ENCODE measurements at regions not wholly inside any gene's neighbourhood (a gene's known extent, or its start where the extent isn't known, plus 50 kb on each side); places are given as distances from the start of the nearest gene placed in this dataset.

DNA sequence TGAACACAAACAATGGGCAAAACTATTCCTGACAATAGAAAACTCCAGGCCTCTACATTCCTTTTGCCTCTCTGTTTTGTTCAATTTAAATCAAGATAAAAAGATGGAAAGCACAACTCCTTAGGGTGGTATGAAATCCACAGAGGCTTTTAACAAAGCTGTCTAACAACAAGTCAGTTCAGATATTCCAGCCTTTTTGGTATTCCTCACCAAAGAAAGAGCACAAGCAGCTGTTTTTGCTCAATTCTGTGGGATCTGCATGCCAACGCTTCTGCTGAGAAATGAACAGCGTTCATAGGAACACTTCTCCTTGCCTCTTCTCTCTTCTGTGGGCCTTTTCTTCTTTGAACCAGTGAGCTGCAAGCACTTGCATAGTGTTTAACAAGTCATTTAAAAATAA is 411.6 kb upstream of the TCF4 start:
- POLR2A ChIA-PET = no interaction called here
- no TSS peak for BruUV-seq (replicated peaks)

GRCh38 chr18:55998801-55999385 is 410.9 kb upstream of the TCF4 start:
- no TSS peak for BruUV-seq (replicated peaks)
- DNase-seq (ENCODE audit: low read depth, low spot score) (no peak), ATAC-seq (no peak)
- Histone ChIP-seq H3K9me3 (ENCODE audit: control insufficient read depth, insufficient read depth, low read depth, low read length) (no peaks in the 10 kb centered on the region), H3K36me3 (ENCODE audit: control insufficient read depth, insufficient read depth, low read length) (no peaks in the 10 kb centered on the region), H3K27ac (ENCODE audit: low read length) (no peak overlapping the region), H3K27me3 (ENCODE audit: control insufficient read depth, insufficient read depth, low read length) (no peaks in the 10 kb centered on the region), H3K4me1 (ENCODE audit: control insufficient read depth, insufficient read depth, low read length) (no peaks in the 10 kb centered on the region), H3K4me3 (ENCODE audit: low read depth in 2 of 2, low read length in 2 of 2) (no peak overlapping the region)
- TF ChIP-seq TCF7L2 (IDR thresholded peaks at IDR 0.05; ENCODE audit: low read depth, low read length) = no peak
- no peak for TF ChIP-seq POLR2AphosphoS5 (IDR thresholded peaks at IDR 0.05; ENCODE audit: low read depth, low read length)
- no peak for TF ChIP-seq REST (IDR thresholded peaks at IDR 0.05; ENCODE audit: insufficient read depth in 1 of 2, low read depth in 2 of 2, low read length in 1 of 2)
- TF ChIP-seq, protein P1, sequence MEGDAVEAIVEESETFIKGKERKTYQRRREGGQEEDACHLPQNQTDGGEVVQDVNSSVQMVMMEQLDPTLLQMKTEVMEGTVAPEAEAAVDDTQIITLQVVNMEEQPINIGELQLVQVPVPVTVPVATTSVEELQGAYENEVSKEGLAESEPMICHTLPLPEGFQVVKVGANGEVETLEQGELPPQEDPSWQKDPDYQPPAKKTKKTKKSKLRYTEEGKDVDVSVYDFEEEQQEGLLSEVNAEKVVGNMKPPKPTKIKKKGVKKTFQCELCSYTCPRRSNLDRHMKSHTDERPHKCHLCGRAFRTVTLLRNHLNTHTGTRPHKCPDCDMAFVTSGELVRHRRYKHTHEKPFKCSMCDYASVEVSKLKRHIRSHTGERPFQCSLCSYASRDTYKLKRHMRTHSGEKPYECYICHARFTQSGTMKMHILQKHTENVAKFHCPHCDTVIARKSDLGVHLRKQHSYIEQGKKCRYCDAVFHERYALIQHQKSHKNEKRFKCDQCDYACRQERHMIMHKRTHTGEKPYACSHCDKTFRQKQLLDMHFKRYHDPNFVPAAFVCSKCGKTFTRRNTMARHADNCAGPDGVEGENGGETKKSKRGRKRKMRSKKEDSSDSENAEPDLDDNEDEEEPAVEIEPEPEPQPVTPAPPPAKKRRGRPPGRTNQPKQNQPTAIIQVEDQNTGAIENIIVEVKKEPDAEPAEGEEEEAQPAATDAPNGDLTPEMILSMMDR (IDR thresholded peaks at IDR 0.05) = no peak
- no peak for TF ChIP-seq SIN3A (IDR thresholded peaks at IDR 0.05; ENCODE audit: borderline replicate concordance, insufficient read depth, low read depth, low read length)
- CTCF ChIA-PET = no interaction called here
- intact Hi-C loops (cut with micrococcal nuclease; ENCODE audit: unreplicated experiment) (no loop called here), in situ Hi-C loops (cut with HindIII; ENCODE audit: low pct_unique_long_range_greater_than_20kb, low sequenced_read_pairs) (no loop called here)
- POLR2A ChIA-PET = no interaction called here

More for the DNA sequence above, 411.6 kb upstream of the TCF4 start:
- DNase-seq (ENCODE audit: low read depth, low spot score) (no peak), ATAC-seq (no peak)
- no peaks in the 10 kb centered on the region for H3K9me3 ChIP-seq (ENCODE audit: control insufficient read depth, insufficient read depth, low read depth, low read length)
- in situ Hi-C loops (cut with HindIII; ENCODE audit: low pct_unique_long_range_greater_than_20kb, low sequenced_read_pairs) (no loop called here), intact Hi-C loops (cut with micrococcal nuclease; ENCODE audit: unreplicated experiment) (no loop called here)
- H3K4me1 ChIP-seq (ENCODE audit: control insufficient read depth, insufficient read depth, low read length) = no peaks in the 10 kb centered on the region
- CTCF ChIA-PET = no interaction called here
- TF ChIP-seq POLR2AphosphoS5 (IDR thresholded peaks at IDR 0.05; ENCODE audit: low read depth, low read length) (no peak), REST (IDR thresholded peaks at IDR 0.05; ENCODE audit: insufficient read depth in 1 of 2, low read depth in 2 of 2, low read length in 1 of 2) (no peak), TCF7L2 (IDR thresholded peaks at IDR 0.05; ENCODE audit: low read depth, low read length) (no peak), SIN3A (IDR thresholded peaks at IDR 0.05; ENCODE audit: borderline replicate concordance, insufficient read depth, low read depth, low read length) (no peak)
- TF ChIP-seq, protein P1 (IDR thresholded peaks at IDR 0.05) = no peak
- no peaks in the 10 kb centered on the region for H3K27me3 ChIP-seq (ENCODE audit: control insufficient read depth, insufficient read depth, low read length)
- no peak overlapping the region for H3K27ac ChIP-seq (ENCODE audit: low read length)
- H3K36me3 ChIP-seq (ENCODE audit: control insufficient read depth, insufficient read depth, low read length) = no peaks in the 10 kb centered on the region
- H3K4me3 ChIP-seq (ENCODE audit: low read depth in 2 of 2, low read length in 2 of 2) = no peak overlapping the region

Data from Panc1 (cell line).